GM23338 (cell line): ENCODE measurements at regions not wholly inside any gene's neighbourhood (a gene's known extent, or its start where the extent isn't known, plus 50 kb on each side); places are given as distances from the start of the nearest gene placed in this dataset.

Experiments
- CREB1 ChIP-seq: fragments of 250-450 bp; sonication (Bioruptor Pico); IDR thresholded peaks from 2 replicates; pipeline ENCODE4 v1.5.0; 2020; ENCODE audit warnings: low read depth, mild to moderate bottlenecking, moderate library complexity
- EZH2 ChIP-seq: fragments of 200-600 bp; sonication (generic); IDR thresholded peaks from one replicate; pipeline ENCODE4 v1.8.0; 2017; ENCODE audit warnings: antibody characterized with exemption, mild to moderate bottlenecking, low read depth; ENCODE audit not compliant: unreplicated experiment
- EZH2phosphoT487 ChIP-seq: fragments of 200-600 bp; sonication (generic); IDR thresholded peaks from one replicate; pipeline ENCODE4 v1.8.1; 2018; ENCODE audit warnings: antibody characterized with exemption; ENCODE audit not compliant: unreplicated experiment
- JUNB ChIP-seq: IDR thresholded peaks from one replicate; pipeline ENCODE4 v1.6.1; 2016; ENCODE audit warnings: antibody characterized with exemption; ENCODE audit not compliant: unreplicated experiment
- NANOG ChIP-seq: IDR thresholded peaks from 2 replicates; pipeline ENCODE4 v1.6.1; 2016; ENCODE audit warnings: antibody characterized with exemption, borderline replicate concordance
- POLR2AphosphoS5 ChIP-seq: IDR thresholded peaks from 2 replicates; pipeline ENCODE4 v1.6.1; 2016; ENCODE audit warnings: antibody characterized with exemption, low read depth
- STAT1 ChIP-seq: IDR thresholded peaks from one replicate; pipeline ENCODE4 v1.6.1; 2016; ENCODE audit warnings: antibody characterized with exemption; ENCODE audit not compliant: unreplicated experiment
- TF ChIP-seq, protein P1 (sequence below), 2 experiments: fragments of 200-600 bp in 1 of 2; sonication (generic) in 1 of 2; conservative IDR thresholded peaks; 2 replicates each; pipeline versions ENCODE4 v1.5.1 to v1.6.1; 2016 to 2017; ENCODE audit warnings: antibody characterized with exemption in 2 of 2, low read depth in 2 of 2, mild to moderate bottlenecking in 2 of 2, moderate library complexity in 1 of 2
- TF ChIP-seq, protein P2 (sequence below): IDR thresholded peaks from one replicate; pipeline ENCODE4 v1.6.1; 2018; ENCODE audit warnings: antibody characterized with exemption; ENCODE audit not compliant: unreplicated experiment
- TF ChIP-seq, protein P3 (sequence below): IDR thresholded peaks from 2 replicates; pipeline ENCODE4 v1.6.1; 2016; ENCODE audit warnings: antibody characterized with exemption

DNA sequence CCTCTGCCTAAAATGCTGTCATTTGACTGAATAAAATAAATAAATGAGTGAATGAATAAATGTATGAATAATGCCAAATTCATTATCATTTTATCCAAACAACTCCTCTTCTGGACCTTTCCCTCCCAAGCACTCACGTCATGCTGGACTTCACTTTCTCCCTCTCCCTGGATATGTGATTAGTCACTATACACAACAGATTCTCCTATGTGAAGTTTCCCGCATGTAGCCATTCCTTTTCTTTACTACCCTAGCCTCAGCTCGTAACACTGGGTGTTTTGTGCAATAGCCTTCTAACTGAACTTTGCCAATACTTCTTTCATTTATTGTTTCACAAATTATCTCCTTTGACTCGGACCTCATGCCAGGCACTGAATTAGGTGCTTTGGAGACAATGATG lies 87.6 kb upstream of the IL6 start:
- TF ChIP-seq EZH2 (no peak), EZH2phosphoT487 (no peak), POLR2AphosphoS5 (no peak), CREB1 (no peak), JUNB (no peak), STAT1 (no peak), NANOG (no peak)
- TF ChIP-seq, protein P1, sequence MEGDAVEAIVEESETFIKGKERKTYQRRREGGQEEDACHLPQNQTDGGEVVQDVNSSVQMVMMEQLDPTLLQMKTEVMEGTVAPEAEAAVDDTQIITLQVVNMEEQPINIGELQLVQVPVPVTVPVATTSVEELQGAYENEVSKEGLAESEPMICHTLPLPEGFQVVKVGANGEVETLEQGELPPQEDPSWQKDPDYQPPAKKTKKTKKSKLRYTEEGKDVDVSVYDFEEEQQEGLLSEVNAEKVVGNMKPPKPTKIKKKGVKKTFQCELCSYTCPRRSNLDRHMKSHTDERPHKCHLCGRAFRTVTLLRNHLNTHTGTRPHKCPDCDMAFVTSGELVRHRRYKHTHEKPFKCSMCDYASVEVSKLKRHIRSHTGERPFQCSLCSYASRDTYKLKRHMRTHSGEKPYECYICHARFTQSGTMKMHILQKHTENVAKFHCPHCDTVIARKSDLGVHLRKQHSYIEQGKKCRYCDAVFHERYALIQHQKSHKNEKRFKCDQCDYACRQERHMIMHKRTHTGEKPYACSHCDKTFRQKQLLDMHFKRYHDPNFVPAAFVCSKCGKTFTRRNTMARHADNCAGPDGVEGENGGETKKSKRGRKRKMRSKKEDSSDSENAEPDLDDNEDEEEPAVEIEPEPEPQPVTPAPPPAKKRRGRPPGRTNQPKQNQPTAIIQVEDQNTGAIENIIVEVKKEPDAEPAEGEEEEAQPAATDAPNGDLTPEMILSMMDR (conservative IDR thresholded peaks at IDR 0.05; ENCODE audit: low read depth in 2 of 2) = no peak
- TF ChIP-seq, protein P2, sequence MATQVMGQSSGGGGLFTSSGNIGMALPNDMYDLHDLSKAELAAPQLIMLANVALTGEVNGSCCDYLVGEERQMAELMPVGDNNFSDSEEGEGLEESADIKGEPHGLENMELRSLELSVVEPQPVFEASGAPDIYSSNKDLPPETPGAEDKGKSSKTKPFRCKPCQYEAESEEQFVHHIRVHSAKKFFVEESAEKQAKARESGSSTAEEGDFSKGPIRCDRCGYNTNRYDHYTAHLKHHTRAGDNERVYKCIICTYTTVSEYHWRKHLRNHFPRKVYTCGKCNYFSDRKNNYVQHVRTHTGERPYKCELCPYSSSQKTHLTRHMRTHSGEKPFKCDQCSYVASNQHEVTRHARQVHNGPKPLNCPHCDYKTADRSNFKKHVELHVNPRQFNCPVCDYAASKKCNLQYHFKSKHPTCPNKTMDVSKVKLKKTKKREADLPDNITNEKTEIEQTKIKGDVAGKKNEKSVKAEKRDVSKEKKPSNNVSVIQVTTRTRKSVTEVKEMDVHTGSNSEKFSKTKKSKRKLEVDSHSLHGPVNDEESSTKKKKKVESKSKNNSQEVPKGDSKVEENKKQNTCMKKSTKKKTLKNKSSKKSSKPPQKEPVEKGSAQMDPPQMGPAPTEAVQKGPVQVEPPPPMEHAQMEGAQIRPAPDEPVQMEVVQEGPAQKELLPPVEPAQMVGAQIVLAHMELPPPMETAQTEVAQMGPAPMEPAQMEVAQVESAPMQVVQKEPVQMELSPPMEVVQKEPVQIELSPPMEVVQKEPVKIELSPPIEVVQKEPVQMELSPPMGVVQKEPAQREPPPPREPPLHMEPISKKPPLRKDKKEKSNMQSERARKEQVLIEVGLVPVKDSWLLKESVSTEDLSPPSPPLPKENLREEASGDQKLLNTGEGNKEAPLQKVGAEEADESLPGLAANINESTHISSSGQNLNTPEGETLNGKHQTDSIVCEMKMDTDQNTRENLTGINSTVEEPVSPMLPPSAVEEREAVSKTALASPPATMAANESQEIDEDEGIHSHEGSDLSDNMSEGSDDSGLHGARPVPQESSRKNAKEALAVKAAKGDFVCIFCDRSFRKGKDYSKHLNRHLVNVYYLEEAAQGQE = no peak
- TF ChIP-seq, protein P3, sequence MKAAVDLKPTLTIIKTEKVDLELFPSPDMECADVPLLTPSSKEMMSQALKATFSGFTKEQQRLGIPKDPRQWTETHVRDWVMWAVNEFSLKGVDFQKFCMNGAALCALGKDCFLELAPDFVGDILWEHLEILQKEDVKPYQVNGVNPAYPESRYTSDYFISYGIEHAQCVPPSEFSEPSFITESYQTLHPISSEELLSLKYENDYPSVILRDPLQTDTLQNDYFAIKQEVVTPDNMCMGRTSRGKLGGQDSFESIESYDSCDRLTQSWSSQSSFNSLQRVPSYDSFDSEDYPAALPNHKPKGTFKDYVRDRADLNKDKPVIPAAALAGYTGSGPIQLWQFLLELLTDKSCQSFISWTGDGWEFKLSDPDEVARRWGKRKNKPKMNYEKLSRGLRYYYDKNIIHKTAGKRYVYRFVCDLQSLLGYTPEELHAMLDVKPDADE = no peak
